Peyer's patch (tissue), 4 donors: ENCODE measurements at regions not wholly inside any gene's neighbourhood (a gene's known extent, or its start where the extent isn't known, plus 50 kb on each side); places are given as distances from the start of the nearest gene placed in this dataset.

ENCODE experiments used
- DNase-seq, 3 donors: peaks; one replicate each; pipeline ENCODE4 v3.0.0-alpha.2; 2017 to 2019
- H3K27ac ChIP-seq, 4 donors: fragments of 200-600 bp; sonication (generic); one replicate each; pipeline ENCODE4 v1.5.1; 2016 to 2019
- H3K27me3 ChIP-seq, 2 donors: fragments of 200-600 bp; sonication (generic); one replicate each; pipeline ENCODE4 v1.5.1; 2019
- H3K36me3 ChIP-seq, 3 donors: fragments of 200-600 bp; sonication (generic); one replicate each; pipeline ENCODE4 v1.5.1; 2016 to 2019
- H3K4me1 ChIP-seq, 4 donors: fragments of 200-600 bp; sonication (generic); one replicate each; pipeline ENCODE4 v1.5.1; 2016 to 2019
- H3K4me3 ChIP-seq, 4 donors: fragments of 200-600 bp; sonication (generic); 1 replicate in 3 of 4; 2 replicates in 1 of 4; pipeline ENCODE4 v1.5.1; 2016 to 2019; ENCODE audit warnings: mild to moderate bottlenecking in 1 of 4
- H3K9me3 ChIP-seq, 4 donors: fragments of 200-600 bp; sonication (generic); one replicate each; pipeline ENCODE4 v1.5.1; 2016 to 2019; ENCODE audit warnings: mild to moderate bottlenecking in 1 of 4
- CTCF ChIP-seq, 6 experiments: fragments of 450-650 bp in 4 of 6; fragments of 200-600 bp in 2 of 6; sonication (generic) in 1 of 6; IDR thresholded peaks; one replicate each; pipeline ENCODE4 v1.5.1; 2017 to 2019; ENCODE audit warnings: antibody characterized with exemption in 6 of 6, mild to moderate bottlenecking in 3 of 6, moderate library complexity in 1 of 6
- POLR2A ChIP-seq, 2 donors: fragments of 450-650 bp; IDR thresholded peaks; one replicate each; pipeline ENCODE4 v1.5.1; 2017; ENCODE audit warnings: antibody characterized with exemption in 2 of 2, mild to moderate bottlenecking in 2 of 2, moderate library complexity in 2 of 2

- TF ChIP-seq POLR2A (IDR thresholded peaks at IDR 0.05) (no peak), CTCF (IDR thresholded peaks at IDR 0.05) (no peak)
- no peak overlapping the region for H3K27ac ChIP-seq
- DNase-seq = no peak
- no peaks in the 10 kb centered on the region for H3K9me3 ChIP-seq
- H3K4me3 ChIP-seq = no peak overlapping the region
- H3K27me3 ChIP-seq = no peaks in the 10 kb centered on the region
- H3K4me1 ChIP-seq = no peaks in the 10 kb centered on the region
- H3K36me3 ChIP-seq = no peaks in the 10 kb centered on the region
Observed at GRCh38 chr17:12530161-12530560, 135.5 kb upstream of the MYOCD start.

- DNase-seq = no peak
- Histone ChIP-seq H3K27ac (no peak overlapping the region), H3K9me3 (no peaks in the 10 kb centered on the region), H3K4me1 (no peaks in the 10 kb centered on the region), H3K4me3 (no peak overlapping the region), H3K27me3 (no peaks in the 10 kb centered on the region), H3K36me3 (no peaks in the 10 kb centered on the region)
- TF ChIP-seq POLR2A (IDR thresholded peaks at IDR 0.05) (no peak), CTCF (IDR thresholded peaks at IDR 0.05) (no peak)
Observed at GRCh38 chr17:12536021-12536420, 129.7 kb upstream of the MYOCD start.

GRCh38 chr17:12536472-12536871 is 129.2 kb upstream of the MYOCD start:
- DNase-seq = no peak
- Histone ChIP-seq H3K27ac (no peak overlapping the region), H3K4me3 (no peak overlapping the region), H3K4me1 (no peaks in the 10 kb centered on the region), H3K9me3 (no peaks in the 10 kb centered on the region), H3K27me3 (no peaks in the 10 kb centered on the region), H3K36me3 (no peaks in the 10 kb centered on the region)
- TF ChIP-seq CTCF (IDR thresholded peaks at IDR 0.05) = no peak

- no peak for DNase-seq
- H3K9me3 ChIP-seq = no peaks in the 10 kb centered on the region
Observed at GRCh38 chr17:12537436-12537835, 128.3 kb upstream of the MYOCD start.

GRCh38 chr17:12538003-12538402 is 127.7 kb upstream of the MYOCD start:
- DNase-seq = no peak
- TF ChIP-seq CTCF (IDR thresholded peaks at IDR 0.05) (no peak), POLR2A (IDR thresholded peaks at IDR 0.05) (no peak)
- Histone ChIP-seq H3K27me3 (no peaks in the 10 kb centered on the region), H3K27ac (no peak overlapping the region), H3K36me3 (no peaks in the 10 kb centered on the region), H3K4me1 (no peaks in the 10 kb centered on the region), H3K4me3 (no peak overlapping the region), H3K9me3 (no peaks in the 10 kb centered on the region)

More at GRCh38 chr17:12537436-12537835, 128.3 kb upstream of the MYOCD start:
- no peaks in the 10 kb centered on the region for H3K4me1 ChIP-seq
- H3K27me3 ChIP-seq = no peaks in the 10 kb centered on the region
- H3K27ac ChIP-seq = no peak overlapping the region
- H3K36me3 ChIP-seq = no peaks in the 10 kb centered on the region
- H3K4me3 ChIP-seq = no peak overlapping the region
- TF ChIP-seq POLR2A (IDR thresholded peaks at IDR 0.05) (no peak), CTCF (IDR thresholded peaks at IDR 0.05) (no peak)

GRCh38 chr17:12545877-12546513 is 119.7 kb upstream of the MYOCD start:
- H3K36me3 ChIP-seq = no peaks in the 10 kb centered on the region
- DNase-seq = peak in 1 of 3 donors; percentile 52
- TF ChIP-seq POLR2A (IDR thresholded peaks at IDR 0.05) (no peak), CTCF (IDR thresholded peaks at IDR 0.05) (peak in 5 of 6 experiments; percentile 14 to 71 (median 61))

More at GRCh38 chr17:12545877-12546513, 119.7 kb upstream of the MYOCD start:
- Histone ChIP-seq H3K27ac (no peak overlapping the region), H3K4me1 (no peaks in the 10 kb centered on the region), H3K4me3 (no peak overlapping the region), H3K27me3 (no peaks in the 10 kb centered on the region), H3K9me3 (no peaks in the 10 kb centered on the region)
